ENCODE measurements at regions not wholly inside any gene's neighbourhood (a gene's known extent, or its start where the extent isn't known, plus 50 kb on each side); places are given as distances from the start of the nearest gene placed in this dataset.
A peak's percentile ranks its signal among the peaks of the same experiment; 100 is the strongest.

- no peak for DNase-seq
Observed at GRCh38 chr1:199297174-199297573, 658.3 kb downstream of the PTPRC start.

GRCh38 chr1:199297887-199298286, 659.0 kb downstream of the PTPRC start:
- no peak for DNase-seq

GRCh38 chr1:199298825-199299224, 660.0 kb downstream of the PTPRC start:
- no peak for DNase-seq

GRCh38 chr1:199301472-199302217, 662.8 kb downstream of the PTPRC start:
- DNase-seq, result no peak

- no peak for DNase-seq
Observed at GRCh38 chr1:199302554-199302953, 663.7 kb downstream of the PTPRC start.

- DNase-seq, result no peak
Observed at GRCh38 chr1:199303035-199303434, 664.2 kb downstream of the PTPRC start.

- DNase-seq, result no peak
Observed at GRCh38 chr1:199305053-199305452, 666.2 kb downstream of the PTPRC start.

- peak; percentile 39 for DNase-seq
Observed at GRCh38 chr1:199307496-199308264, 668.8 kb downstream of the PTPRC start.

- peak; percentile 72 for DNase-seq
Observed at GRCh38 chr1:199308349-199308846, 669.6 kb downstream of the PTPRC start.

- no peak for DNase-seq
Observed at GRCh38 chr1:199310708-199311107, 671.9 kb downstream of the PTPRC start.

- DNase-seq, result no peak
Observed at GRCh38 chr1:199311478-199312262, 672.8 kb downstream of the PTPRC start.

GRCh38 chr1:199312626-199313025, 673.8 kb downstream of the PTPRC start:
- DNase-seq, result no peak

GRCh38 chr1:199313444-199313843, 674.6 kb downstream of the PTPRC start:
- no peak for DNase-seq

GRCh38 chr1:199319341-199319740, 680.5 kb downstream of the PTPRC start:
- DNase-seq, result no peak

GRCh38 chr1:199322278-199322677, 683.4 kb downstream of the PTPRC start:
- no peak for DNase-seq

GRCh38 chr1:199333180-199333579, 694.3 kb upstream of the NR5A2 start:
- DNase-seq, result no peak

GRCh38 chr1:199335496-199335895, 692.0 kb upstream of the NR5A2 start:
- no peak for DNase-seq

GRCh38 chr1:199336745-199337640, 690.5 kb upstream of the NR5A2 start:
- DNase-seq, result no peak

GRCh38 chr1:199338760-199339159, 688.8 kb upstream of the NR5A2 start:
- DNase-seq, result no peak

GRCh38 chr1:199352351-199352750, 675.2 kb upstream of the NR5A2 start:
- no peak for DNase-seq

- DNase-seq, result no peak
Observed at GRCh38 chr1:199353906-199354305, 673.6 kb upstream of the NR5A2 start.

GRCh38 chr1:199356561-199356960, 670.9 kb upstream of the NR5A2 start:
- DNase-seq, result no peak

All from activated CD4-positive, alpha-beta T cell treated with anti-CD3 and anti-CD28 coated beads, Interleukin-2, amount 50 U/mL, for 16 hours (primary cell).